Right lung (tissue), 2 donors: ENCODE measurements at regions not wholly inside any gene's neighbourhood (a gene's known extent, or its start where the extent isn't known, plus 50 kb on each side); places are given as distances from the start of the nearest gene placed in this dataset.

Experiments
- DNase-seq, 2 donors: peaks; one replicate each; pipeline ENCODE4 v3.0.0-alpha.2; 2013

GRCh38 chr16:85557083-85557970 is 55.8 kb upstream of the GSE1 start:
- no peak for DNase-seq

GRCh38 chr16:85557971-85558657 is 55.0 kb upstream of the GSE1 start:
- DNase-seq, result no peak

GRCh38 chr16:85560932-85561247 is 52.2 kb upstream of the GSE1 start:
- no peak for DNase-seq

- DNase-seq, result no peak
Observed at GRCh38 chr16:85561248-85562092, 51.7 kb upstream of the GSE1 start.

- DNase-seq, result no peak
Observed at GRCh38 chr16:85562093-85562786, 50.9 kb upstream of the GSE1 start.

GRCh38 chr16:85563034-85563433 is 50.1 kb upstream of the GSE1 start:
- no peak for DNase-seq
